ENCODE measurements at regions not wholly inside any gene's neighbourhood (a gene's known extent, or its start where the extent isn't known, plus 50 kb on each side); places are given as distances from the start of the nearest gene placed in this dataset.
"Not testable (repeated sequence)": the region's sequence is repeated elsewhere in the genome, so short reads cannot be mapped to it uniquely, and the experiment has no call there.

DNA sequence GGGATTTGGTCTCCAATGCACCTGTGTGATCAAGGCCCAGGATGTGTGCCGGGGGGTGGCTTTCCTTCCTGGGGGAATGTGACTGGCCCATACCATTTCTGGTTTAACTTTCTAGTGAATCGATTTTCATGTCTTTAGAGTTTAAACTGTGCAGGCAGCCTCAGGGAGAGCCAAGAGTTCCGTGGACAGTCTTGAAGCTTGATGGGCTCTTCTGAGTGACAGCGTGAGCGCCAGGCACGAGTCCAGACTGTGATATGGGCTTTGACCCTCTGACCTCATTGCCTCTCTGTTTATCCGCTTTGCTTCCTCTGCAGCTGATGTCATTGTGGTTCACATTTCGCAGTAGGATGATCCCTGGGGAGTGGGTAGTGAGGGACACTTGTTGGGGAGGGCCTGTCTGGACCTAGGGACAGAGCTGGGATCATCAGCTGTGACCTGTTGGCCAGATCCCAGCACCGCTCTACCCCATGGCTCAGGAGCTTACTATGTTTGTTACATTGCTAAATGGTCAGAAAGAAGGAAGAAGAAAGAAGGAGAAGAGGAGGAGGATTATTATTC lies 80.6 kb upstream of the CLDN5 start:
- Histone ChIP-seq H3K27me3 (replicated peaks) (no peaks in the 10 kb centered on the region), H3K4me3 (ENCODE audit: low read depth, low read length) (no peak overlapping the region), H3K27ac (no peak overlapping the region), H3K36me3 (replicated peaks) (no peaks in the 10 kb centered on the region)
- in situ Hi-C loops (cut with HindIII; ENCODE audit: low pct_ligation_motif_present, low sequenced_read_pairs) = no loop called here
- DNase-seq = no peak
- no peak for TF ChIP-seq CTCF (IDR thresholded peaks at IDR 0.05; ENCODE audit: low read depth, low read length, missing control alignments)

DNA sequence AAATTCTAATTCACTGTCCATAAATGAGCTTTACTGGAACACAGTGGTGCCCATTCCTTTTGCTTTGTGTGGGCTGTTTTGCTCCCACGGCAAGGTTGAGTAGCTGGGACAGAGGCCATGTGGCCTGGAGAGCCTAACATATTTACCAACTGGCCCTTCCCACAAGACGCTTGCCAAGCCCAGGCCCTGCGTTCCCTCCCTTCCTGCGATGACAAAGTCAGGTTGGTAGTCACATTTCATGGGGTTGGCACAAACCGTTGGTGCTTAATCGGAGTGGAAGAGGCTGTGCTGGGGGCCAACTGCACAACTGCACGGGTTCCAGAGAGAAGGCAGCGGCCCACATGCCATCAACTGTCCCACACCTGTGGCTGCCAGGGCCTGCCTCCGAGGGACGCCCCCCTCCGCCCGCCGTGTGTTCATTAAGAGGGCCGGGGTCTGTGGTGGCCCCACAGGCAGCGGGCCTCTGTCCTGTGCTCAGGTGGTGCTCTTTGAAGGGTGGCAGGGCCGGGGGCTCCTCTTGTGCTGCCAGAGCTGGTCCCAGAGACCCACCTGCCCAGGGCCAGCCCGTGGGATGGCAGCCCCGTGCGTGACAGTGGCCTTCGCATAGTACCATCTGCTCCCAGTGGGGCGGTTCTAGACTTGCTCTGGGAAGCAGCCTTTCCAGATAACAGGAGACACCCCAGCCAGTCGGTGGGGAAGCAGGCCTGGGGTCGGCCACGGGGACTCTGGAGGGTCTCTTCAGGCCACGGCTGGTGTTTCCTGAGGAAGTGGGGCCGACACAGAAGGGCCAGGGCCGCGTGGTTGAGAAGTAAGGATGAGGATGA lies 81.5 kb upstream of the CLDN5 start:
- Histone ChIP-seq H3K27ac (no peak overlapping the region), H3K4me3 (ENCODE audit: low read depth, low read length) (no peak overlapping the region), H3K27me3 (replicated peaks) (no peaks in the 10 kb centered on the region), H3K36me3 (replicated peaks) (no peaks in the 10 kb centered on the region)
- no peak for TF ChIP-seq CTCF (IDR thresholded peaks at IDR 0.05; ENCODE audit: low read depth, low read length, missing control alignments)
- no peak for DNase-seq
- in situ Hi-C loops (cut with HindIII; ENCODE audit: low pct_ligation_motif_present, low sequenced_read_pairs) = no loop called here

DNA sequence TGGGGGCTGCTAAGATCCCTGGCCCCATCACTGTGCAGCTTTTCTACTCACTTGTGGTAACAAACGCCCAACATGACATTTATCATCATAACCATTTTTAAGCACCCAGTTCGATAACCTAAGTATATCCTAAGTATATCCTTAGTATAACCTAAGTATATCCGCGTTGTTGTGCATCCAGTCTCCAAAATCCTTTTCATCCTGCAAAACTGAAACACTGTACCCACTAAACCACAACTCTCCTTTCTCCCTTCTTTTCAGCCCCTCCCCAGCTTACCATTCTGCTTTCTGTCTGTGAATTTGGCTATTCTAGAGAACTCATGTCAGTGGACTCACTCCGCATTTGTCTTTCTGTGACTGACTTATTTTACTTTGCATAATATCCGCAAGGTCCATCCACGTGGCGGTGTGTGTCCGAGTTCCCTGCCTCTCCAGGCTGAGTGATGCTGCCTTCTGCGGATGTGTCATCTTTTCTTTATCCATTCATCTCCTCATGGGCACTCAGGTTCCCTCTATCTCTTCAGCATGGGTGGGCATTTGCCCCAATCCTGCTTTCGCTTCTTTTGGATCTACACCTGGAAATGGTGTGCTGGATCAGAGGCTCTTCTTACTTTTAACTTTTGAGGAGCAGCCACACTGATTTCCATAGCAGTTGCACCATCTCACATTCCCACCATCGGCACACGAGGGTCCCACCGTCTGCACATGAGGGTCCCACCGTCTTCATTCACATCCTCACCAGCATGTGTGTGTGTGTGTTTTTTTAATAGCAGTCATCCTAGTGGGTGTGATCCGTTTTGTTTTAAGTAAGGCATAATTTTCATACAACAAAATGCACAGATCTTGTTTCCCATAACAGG lies 82.4 kb upstream of the CLDN5 start:
- no peak for TF ChIP-seq CTCF (IDR thresholded peaks at IDR 0.05; ENCODE audit: low read depth, low read length, missing control alignments)
- in situ Hi-C loops (cut with HindIII; ENCODE audit: low pct_ligation_motif_present, low sequenced_read_pairs) = no loop called here
- Histone ChIP-seq H3K4me3 (ENCODE audit: low read depth, low read length) (no peak overlapping the region), H3K27ac (no peak overlapping the region), H3K36me3 (replicated peaks) (no peaks in the 10 kb centered on the region), H3K27me3 (replicated peaks) (no peaks in the 10 kb centered on the region)
- DNase-seq = no peak

- Histone ChIP-seq H3K27me3 (replicated peaks) (no peaks in the 10 kb centered on the region), H3K27ac (no peak overlapping the region), H3K4me3 (ENCODE audit: low read depth, low read length) (no peak overlapping the region), H3K36me3 (replicated peaks) (no peaks in the 10 kb centered on the region)
- DNase-seq = no peak
- TF ChIP-seq CTCF (IDR thresholded peaks at IDR 0.05; ENCODE audit: low read depth, low read length, missing control alignments) = no peak
- in situ Hi-C loops (cut with HindIII; ENCODE audit: low pct_ligation_motif_present, low sequenced_read_pairs) = no loop called here
These were observed 83.2 kb upstream of the CLDN5 start for GRCh38 chr22:19607192-19608002.

DNA sequence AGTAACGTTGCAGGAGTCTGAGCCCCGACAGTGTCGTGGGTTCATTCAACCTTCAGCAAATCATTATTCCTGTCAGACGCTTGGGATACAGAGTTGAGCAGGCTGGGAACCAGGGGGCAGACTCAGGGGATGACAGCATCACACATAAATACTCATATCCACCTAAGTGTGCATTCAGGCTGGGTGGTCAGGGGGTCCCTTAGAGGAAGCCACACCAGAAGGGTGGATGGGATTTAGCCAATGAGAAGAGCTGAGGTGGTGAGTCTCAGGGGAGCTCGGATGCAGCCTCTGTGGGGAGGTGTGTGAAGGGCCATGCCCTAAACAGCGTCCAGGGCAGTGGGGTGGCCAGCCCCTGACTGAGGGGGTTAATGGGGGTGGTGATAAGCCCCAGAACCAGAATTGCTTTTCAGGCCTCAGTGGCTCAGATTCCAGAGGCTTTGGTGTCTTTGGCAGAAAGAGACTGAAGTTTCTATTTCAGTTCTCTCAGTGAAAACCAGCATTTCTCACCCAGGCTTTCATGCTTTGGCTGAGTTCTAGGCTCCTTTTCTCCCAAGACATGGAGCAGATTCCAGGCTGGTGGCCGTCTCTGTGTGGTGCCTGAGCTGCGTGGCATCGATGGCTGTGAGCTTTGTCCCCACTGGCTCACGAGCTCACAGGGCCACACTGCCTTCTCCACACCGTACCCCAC lies 83.9 kb upstream of the CLDN5 start:
- Histone ChIP-seq H3K36me3 (replicated peaks) (no peaks in the 10 kb centered on the region), H3K27me3 (replicated peaks) (no peaks in the 10 kb centered on the region), H3K27ac (no peak overlapping the region), H3K4me3 (ENCODE audit: low read depth, low read length) (no peak overlapping the region)
- DNase-seq = no peak
- no peak for TF ChIP-seq CTCF (IDR thresholded peaks at IDR 0.05; ENCODE audit: low read depth, low read length, missing control alignments)
- in situ Hi-C loops (cut with HindIII; ENCODE audit: low pct_ligation_motif_present, low sequenced_read_pairs) = no loop called here

- H3K4me3 ChIP-seq (ENCODE audit: low read depth, low read length); in situ Hi-C loops (cut with HindIII; ENCODE audit: low pct_ligation_motif_present, low sequenced_read_pairs); DNase-seq; H3K27ac ChIP-seq; H3K36me3 ChIP-seq (replicated peaks); H3K27me3 ChIP-seq (replicated peaks): not testable (repeated sequence)
These were observed 85.5 kb upstream of the CLDN5 start for GRCh38 chr22:19609753-19610152.
